SK-N-SH (cell line): ENCODE measurements at regions not wholly inside any gene's neighbourhood (a gene's known extent, or its start where the extent isn't known, plus 50 kb on each side); places are given as distances from the start of the nearest gene placed in this dataset.

Source experiments
- CHD2 ChIP-seq: fragments of 150-350 bp; IDR thresholded peaks from 2 replicates; pipeline ENCODE4 v1.6.1; 2018; ENCODE audit warnings: low read length; ENCODE audit not compliant: partially characterized antibody
- EP300 ChIP-seq, 2 experiments: IDR thresholded peaks; 2 replicates each; pipeline versions ENCODE4 v1.4.0 to v1.6.1; 2012; ENCODE audit warnings: borderline replicate concordance in 1 of 2, low read depth in 1 of 2, low read length in 1 of 2
- FOXM1 ChIP-seq: IDR thresholded peaks from 2 replicates; pipeline ENCODE4 v1.4.0; 2012; ENCODE audit warnings: low read depth, mild to moderate bottlenecking
- GABPA ChIP-seq: IDR thresholded peaks from 2 replicates; pipeline ENCODE4 v1.4.0; 2012; ENCODE audit warnings: low read depth, mild to moderate bottlenecking
- JUND ChIP-seq: IDR thresholded peaks from 2 replicates; pipeline ENCODE4 v1.4.0; 2012
- MEF2A ChIP-seq: IDR thresholded peaks from 2 replicates; pipeline ENCODE4 v1.4.0; 2012; ENCODE audit warnings: low read depth, borderline replicate concordance
- POLR2AphosphoS5 ChIP-seq: IDR thresholded peaks from 2 replicates; pipeline ENCODE4 v1.6.1; 2012; ENCODE audit warnings: low read depth, low read length
- RAD21 ChIP-seq: IDR thresholded peaks from 2 replicates; pipeline ENCODE4 v1.6.1; 2012; ENCODE audit warnings: mild to moderate bottlenecking, low read length
- RCOR1 ChIP-seq: fragments of 150-350 bp; IDR thresholded peaks from 2 replicates; pipeline ENCODE4 v1.6.1; 2017; ENCODE audit warnings: antibody characterized with exemption, low read length
- REST ChIP-seq: IDR thresholded peaks from 2 replicates; pipeline ENCODE4 v1.6.1; 2012; ENCODE audit warnings: mild to moderate bottlenecking, low read depth, low read length, moderate library complexity
- TAF1 ChIP-seq: IDR thresholded peaks from 2 replicates; pipeline ENCODE4 v1.6.1; 2012; ENCODE audit warnings: low read depth, mild to moderate bottlenecking, low read length, moderate library complexity, borderline replicate concordance
- ZBTB33 ChIP-seq: IDR thresholded peaks from 2 replicates; pipeline ENCODE4 v1.4.0; 2012; ENCODE audit warnings: low read depth, borderline replicate concordance
- TF ChIP-seq, protein P1 (sequence below): fragments of 200-600 bp; sonication (generic); IDR thresholded peaks from 2 replicates; pipeline ENCODE4 v1.6.1; 2017; ENCODE audit warnings: antibody characterized with exemption, mild to moderate bottlenecking, moderate library complexity
- TF ChIP-seq, protein P2 (sequence below): fragments of 150-350 bp; IDR thresholded peaks from 2 replicates; pipeline ENCODE4 v1.6.1; 2017; ENCODE audit warnings: antibody characterized with exemption, low read length, low read depth, borderline replicate concordance

DNA sequence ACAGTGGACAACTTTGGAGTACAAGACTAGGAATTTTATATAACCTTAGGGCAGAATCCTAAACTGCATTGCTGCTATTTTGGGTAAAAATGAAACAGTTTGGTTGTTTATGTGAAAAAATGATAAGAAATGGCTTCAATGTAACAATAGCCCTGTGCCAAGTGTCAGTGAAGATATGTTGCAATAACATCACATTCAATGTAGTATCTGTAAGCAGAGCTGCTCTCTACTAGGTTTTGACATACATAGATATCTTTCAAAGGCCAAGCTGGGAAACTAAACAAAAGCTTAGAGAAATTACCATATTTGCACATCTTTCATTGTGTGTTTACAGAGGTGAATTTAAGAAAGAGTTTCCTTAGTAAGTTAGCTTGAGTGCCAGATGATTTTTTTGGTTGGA is 135.0 kb upstream of the DOK6 start:
- TF ChIP-seq, protein P1, sequence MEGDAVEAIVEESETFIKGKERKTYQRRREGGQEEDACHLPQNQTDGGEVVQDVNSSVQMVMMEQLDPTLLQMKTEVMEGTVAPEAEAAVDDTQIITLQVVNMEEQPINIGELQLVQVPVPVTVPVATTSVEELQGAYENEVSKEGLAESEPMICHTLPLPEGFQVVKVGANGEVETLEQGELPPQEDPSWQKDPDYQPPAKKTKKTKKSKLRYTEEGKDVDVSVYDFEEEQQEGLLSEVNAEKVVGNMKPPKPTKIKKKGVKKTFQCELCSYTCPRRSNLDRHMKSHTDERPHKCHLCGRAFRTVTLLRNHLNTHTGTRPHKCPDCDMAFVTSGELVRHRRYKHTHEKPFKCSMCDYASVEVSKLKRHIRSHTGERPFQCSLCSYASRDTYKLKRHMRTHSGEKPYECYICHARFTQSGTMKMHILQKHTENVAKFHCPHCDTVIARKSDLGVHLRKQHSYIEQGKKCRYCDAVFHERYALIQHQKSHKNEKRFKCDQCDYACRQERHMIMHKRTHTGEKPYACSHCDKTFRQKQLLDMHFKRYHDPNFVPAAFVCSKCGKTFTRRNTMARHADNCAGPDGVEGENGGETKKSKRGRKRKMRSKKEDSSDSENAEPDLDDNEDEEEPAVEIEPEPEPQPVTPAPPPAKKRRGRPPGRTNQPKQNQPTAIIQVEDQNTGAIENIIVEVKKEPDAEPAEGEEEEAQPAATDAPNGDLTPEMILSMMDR = no peak
- TF ChIP-seq TAF1 (no peak), JUND (no peak), CHD2 (no peak), GABPA (no peak), MEF2A (no peak), FOXM1 (no peak), POLR2AphosphoS5 (no peak), RCOR1 (no peak), ZBTB33 (no peak), EP300 (IDR thresholded peaks at IDR 0.05; ENCODE audit: borderline replicate concordance in 1 of 2, low read depth in 1 of 2, low read length in 1 of 2) (no peak), REST (no peak), RAD21 (no peak)
- TF ChIP-seq, protein P2, sequence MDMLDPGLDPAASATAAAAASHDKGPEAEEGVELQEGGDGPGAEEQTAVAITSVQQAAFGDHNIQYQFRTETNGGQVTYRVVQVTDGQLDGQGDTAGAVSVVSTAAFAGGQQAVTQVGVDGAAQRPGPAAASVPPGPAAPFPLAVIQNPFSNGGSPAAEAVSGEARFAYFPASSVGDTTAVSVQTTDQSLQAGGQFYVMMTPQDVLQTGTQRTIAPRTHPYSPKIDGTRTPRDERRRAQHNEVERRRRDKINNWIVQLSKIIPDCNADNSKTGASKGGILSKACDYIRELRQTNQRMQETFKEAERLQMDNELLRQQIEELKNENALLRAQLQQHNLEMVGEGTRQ = no peak
